H1 (cell line): ENCODE measurements at regions not wholly inside any gene's neighbourhood (a gene's known extent, or its start where the extent isn't known, plus 50 kb on each side); places are given as distances from the start of the nearest gene placed in this dataset.

ENCODE experiments used
- CTCF ChIA-PET: fragments of 300-600 bp; sonication (Branson Sonifier 250); formaldehyde crosslinking; loops from one replicate; lab custom pipeline; 2021; ENCODE audit not compliant: partially characterized antibody; lab: Charles Lee
- POLR2A ChIA-PET: fragments of 300-600 bp; sonication (Branson Sonifier 250); formaldehyde crosslinking; loops from one replicate; lab custom pipeline; 2021; ENCODE audit warnings: inconsistent platforms; ENCODE audit not compliant: partially characterized antibody; lab: Charles Lee
- DNase-seq, 2 experiments: peaks; one replicate each; pipeline versions ENCODE4 v3.0.0 to v3.0.0-alpha.2; 2010 to 2022; ENCODE audit warnings: low spot score in 2 of 2, low read depth in 1 of 2, mixed read lengths in 1 of 2
- FAIRE-seq: peaks from 2 replicates; lab custom pipeline; 2011; peaks lifted over from hg19 to GRCh38; lab: Jason Lieb, UNC
- H2AFZ ChIP-seq: 2 replicates; pipeline ENCODE4 v1.8.1; 2012; ENCODE audit warnings: low read length, inconsistent platforms
- H2AK5ac ChIP-seq: 2 replicates; pipeline ENCODE4 v1.6.1; 2013; ENCODE audit warnings: low read depth, low read length
- H2BK120ac ChIP-seq: replicated peaks from 2 replicates; pipeline ENCODE3; 2013; ENCODE audit warnings: low read depth, low read length, inconsistent platforms
- H2BK12ac ChIP-seq: 2 replicates; pipeline ENCODE4 v1.6.1; 2013; ENCODE audit warnings: low read depth, low read length
- H2BK15ac ChIP-seq: 2 replicates; pipeline ENCODE4 v1.6.1; 2013; ENCODE audit warnings: low read length
- H2BK20ac ChIP-seq: 2 replicates; pipeline ENCODE4 v1.6.1; 2013; ENCODE audit warnings: low read length
- H2BK5ac ChIP-seq: 2 replicates; pipeline ENCODE4 v1.6.1; 2013; ENCODE audit warnings: low read depth, low read length
- H3K14ac ChIP-seq: 2 replicates; pipeline ENCODE4 v1.6.1; 2013; ENCODE audit warnings: inconsistent platforms; ENCODE audit not compliant: insufficient read length
- H3K18ac ChIP-seq: 2 replicates; pipeline ENCODE4 v1.6.1; 2013; ENCODE audit warnings: low read length; ENCODE audit errors: extremely low read depth
- H3K23ac ChIP-seq: 2 replicates; pipeline ENCODE4 v1.6.1; 2013; ENCODE audit warnings: inconsistent platforms; ENCODE audit not compliant: insufficient read length
- H3K23me2 ChIP-seq: 2 replicates; pipeline ENCODE4 v1.6.1; 2013; ENCODE audit warnings: low read depth, low read length
- H3K27ac ChIP-seq: 2 replicates; pipeline ENCODE4 v1.6.1; 2011; ENCODE audit warnings: low read depth, low read length, inconsistent platforms
- H3K27me3 ChIP-seq, 4 experiments: replicated peaks in 1 of 4; 1 replicate in 1 of 4; 2 replicates in 3 of 4; pipeline versions ENCODE4 v1.6.1 to v1.8.1; 2011 to 2013; ENCODE audit warnings: low read length in 3 of 4, mild to moderate bottlenecking in 3 of 4, inconsistent platforms in 2 of 4, mixed read lengths in 2 of 4, moderate library complexity in 1 of 4; ENCODE audit not compliant: control insufficient read depth in 3 of 4, insufficient read depth in 3 of 4; ENCODE audit errors: extremely low read depth in 1 of 4
- H3K36me3 ChIP-seq, 4 experiments: 2 replicates each; pipeline versions ENCODE4 v1.6.1 to v1.8.1; 2011 to 2013; ENCODE audit warnings: mild to moderate bottlenecking in 4 of 4, low read length in 3 of 4, moderate library complexity in 2 of 4, control low read depth in 1 of 4, inconsistent platforms in 1 of 4; ENCODE audit not compliant: insufficient read depth in 4 of 4, control insufficient read depth in 2 of 4
- H3K4ac ChIP-seq: replicated peaks from 2 replicates; pipeline ENCODE3; 2013; ENCODE audit warnings: low read length, low read depth, mixed read lengths, inconsistent platforms; ENCODE audit not compliant: insufficient read length
- H3K4me1 ChIP-seq, 4 experiments: replicated peaks in 1 of 4; 1 replicate in 1 of 4; 2 replicates in 3 of 4; pipeline versions ENCODE4 v1.6.1 to v1.8.1; 2011 to 2013; ENCODE audit warnings: low read length in 3 of 4, inconsistent platforms in 2 of 4, mixed read lengths in 1 of 4; ENCODE audit not compliant: insufficient read depth in 4 of 4, control insufficient read depth in 3 of 4
- H3K4me2 ChIP-seq, 2 experiments: 2 replicates each; pipeline versions ENCODE4 v1.6.1 to v1.8.1; 2011 to 2013; ENCODE audit warnings: low read depth in 2 of 2, low read length in 2 of 2, control low read depth in 1 of 2, inconsistent platforms in 1 of 2, mild to moderate bottlenecking in 1 of 2; ENCODE audit not compliant: insufficient read depth in 1 of 2
- H3K4me3 ChIP-seq, 4 experiments: fragments of 200-600, 300-600 bp in 1 of 4; sonication (generic), shearing (Covaris generic), sonication (Bioruptor Twin) in 1 of 4; 2 replicates each; pipeline versions ENCODE4 v1.5.1 to v1.8.1; 2011 to 2016; ENCODE audit warnings: low read length in 4 of 4, low read depth in 3 of 4, control low read depth in 2 of 4, inconsistent platforms in 2 of 4, mild to moderate bottlenecking in 2 of 4, mixed read lengths in 1 of 4, moderate library complexity in 1 of 4; ENCODE audit not compliant: insufficient read depth in 2 of 4; ENCODE audit errors: extremely low read depth in 1 of 4
- H3K56ac ChIP-seq: replicated peaks from 2 replicates; pipeline ENCODE3; 2013; ENCODE audit warnings: low read depth, mild to moderate bottlenecking, mixed read lengths, low read length, inconsistent platforms; ENCODE audit not compliant: insufficient read length
- H3K79me1 ChIP-seq: 2 replicates; pipeline ENCODE4 v1.6.1; 2013; ENCODE audit warnings: low read depth, low read length, control low read depth
- H3K79me2 ChIP-seq, 2 experiments: 2 replicates each; pipeline versions ENCODE4 v1.6.1 to v1.8.1; 2012 to 2013; ENCODE audit warnings: low read length in 2 of 2, mild to moderate bottlenecking in 2 of 2, inconsistent platforms in 1 of 2; ENCODE audit not compliant: insufficient read depth in 2 of 2, control insufficient read depth in 1 of 2
- H3K9ac ChIP-seq, 4 experiments: replicated peaks in 1 of 4; 1 replicate in 1 of 4; 2 replicates in 3 of 4; pipeline versions ENCODE4 v1.6.1 to v1.8.1; 2011 to 2013; ENCODE audit warnings: low read depth in 3 of 4, low read length in 3 of 4, control low read depth in 2 of 4, mild to moderate bottlenecking in 2 of 4, moderate library complexity in 2 of 4, inconsistent platforms in 1 of 4; ENCODE audit errors: extremely low read depth in 1 of 4
- H3K9me3 ChIP-seq, 2 experiments: 2 replicates each; pipeline versions ENCODE4 v1.6.1 to v1.8.1; 2012 to 2013; ENCODE audit warnings: mild to moderate bottlenecking in 2 of 2, moderate library complexity in 2 of 2, control low read depth in 1 of 2, inconsistent platforms in 1 of 2, low read depth in 1 of 2, low read length in 1 of 2, mixed read lengths in 1 of 2; ENCODE audit not compliant: insufficient read depth in 2 of 2
- H4K20me1 ChIP-seq, 2 experiments: replicated peaks in 1 of 2; 2 replicates each; pipeline versions ENCODE3 to v1.8.1; 2011 to 2013; ENCODE audit warnings: inconsistent platforms in 2 of 2, low read length in 2 of 2, mild to moderate bottlenecking in 1 of 2; ENCODE audit not compliant: insufficient read depth in 2 of 2, control insufficient read depth in 1 of 2
- H4K5ac ChIP-seq: 2 replicates; pipeline ENCODE4 v1.6.1; 2013; ENCODE audit warnings: low read length, low read depth, mixed read lengths, inconsistent platforms; ENCODE audit not compliant: insufficient read length
- H4K8ac ChIP-seq: 2 replicates; pipeline ENCODE4 v1.8.0; 2013; ENCODE audit warnings: mild to moderate bottlenecking, moderate library complexity, low read length, inconsistent platforms; ENCODE audit not compliant: insufficient read depth; ENCODE audit errors: extremely low read depth
- H4K91ac ChIP-seq: replicated peaks from 2 replicates; pipeline ENCODE3; 2013; ENCODE audit warnings: low read length, mixed read lengths, inconsistent platforms; ENCODE audit not compliant: insufficient read length
- SP2 ChIP-seq: IDR thresholded peaks from 2 replicates; pipeline ENCODE4 v1.6.1; 2012; ENCODE audit warnings: mild to moderate bottlenecking, low read length, inconsistent platforms
- whole genome bisulfite sequencing, 2 experiments: shearing (Covaris generic) in 1 of 2; methylation state at CpG; one replicate each; pipeline versions ENCODE4 v1.1.6 to v1.1.7; 2013 to 2015; ENCODE audit warnings: low lambda C conversion rate in 2 of 2, mixed read lengths in 2 of 2, inconsistent platforms in 1 of 2, low coverage in 1 of 2, missing lambda C conversion rate in 1 of 2; ENCODE audit not compliant: insufficient replicate concordance in 2 of 2, insufficient coverage in 1 of 2, insufficient read length in 1 of 2; ENCODE audit errors: extremely low coverage in 1 of 2, missing lambda C conversion rate in 1 of 2; 5-methylcytosine and 5-hydroxymethylcytosine counted together

GRCh38 chr2:8550937-8551621, 130.8 kb upstream of the ID2 start:
- Histone ChIP-seq H2BK12ac (no peak overlapping the region), H2BK15ac (no peak overlapping the region), H2BK120ac (no peak overlapping the region), H3K56ac (no peak overlapping the region), H3K27ac (no peak overlapping the region), H3K18ac (no peak overlapping the region), H3K27me3 (no peaks in the 10 kb centered on the region), H3K4ac (no peak overlapping the region), H3K4me2 (no peak overlapping the region), H4K8ac (no peak overlapping the region), H2AK5ac (no peak overlapping the region), H2AFZ (no peak overlapping the region), H3K79me2 (no peaks in the 10 kb centered on the region), H3K4me3 (no peak overlapping the region), H4K91ac (no peak overlapping the region), H3K36me3 (no peaks in the 10 kb centered on the region), H4K20me1 (no peaks in the 10 kb centered on the region), H3K4me1 (no peaks in the 10 kb centered on the region), H3K23me2 (no peaks in the 10 kb centered on the region), H3K23ac (no peak overlapping the region), H3K9me3 (no peaks in the 10 kb centered on the region), H3K14ac (no peak overlapping the region), H4K5ac (no peak overlapping the region), H2BK5ac (no peak overlapping the region), H3K9ac (no peak overlapping the region), H2BK20ac (no peak overlapping the region), H3K79me1 (no peaks in the 10 kb centered on the region; the same call in 1 of the 2 replicates)
- 90% methylated on average over 14 of the region's 14 CpGs; no CpG with 5 or more reads in 1 of the 2 experiments for WGBS, 2 experiments
- FAIRE-seq (no peak), DNase-seq (no peak)
- POLR2A ChIA-PET = no interaction called here
- CTCF ChIA-PET = interaction anchor here (1.5 kb wide), 1 partner anchor 15 kb away, joined by 4 read pairs; no protein-coding TSS in a partner anchor
- no peak for TF ChIP-seq SP2
